ENCODE measurements at regions not wholly inside any gene's neighbourhood (a gene's known extent, or its start where the extent isn't known, plus 50 kb on each side); places are given as distances from the start of the nearest gene placed in this dataset.
"Not testable (repeated sequence)": the region's sequence is repeated elsewhere in the genome, so short reads cannot be mapped to it uniquely, and the experiment has no call there.

GRCh38 chr14:86780461-86780860 lies 1212.5 kb downstream of the GALC start:
- no peak overlapping the region for H3K27ac ChIP-seq (ENCODE audit: low read depth, low read length)
- ChIA-PET POLR2A (no interaction called here), CTCF (no interaction called here)
- no peak for TF ChIP-seq CTCF (IDR thresholded peaks at IDR 0.05; ENCODE audit: low read depth, low read length)
- H3K4me3 ChIP-seq (ENCODE audit: low read depth, low read length) = no peak overlapping the region
- H3K27me3 ChIP-seq (ENCODE audit: control insufficient read depth, insufficient read depth, low read length) = no peaks in the 10 kb centered on the region
- no peaks in the 10 kb centered on the region for H3K9me3 ChIP-seq (ENCODE audit: control insufficient read depth, insufficient read depth, low read length)
- no peak for DNase-seq (ENCODE audit: low read depth, low spot score)

GRCh38 chr14:86779416-86779815 lies 1213.6 kb downstream of the GALC start:
- Histone ChIP-seq H3K27ac (ENCODE audit: low read depth, low read length) (no peak overlapping the region), H3K4me3 (ENCODE audit: low read depth, low read length) (no peak overlapping the region), H3K27me3 (ENCODE audit: control insufficient read depth, insufficient read depth, low read length) (no peaks in the 10 kb centered on the region), H3K9me3 (ENCODE audit: control insufficient read depth, insufficient read depth, low read length) (no peaks in the 10 kb centered on the region)
- TF ChIP-seq CTCF (IDR thresholded peaks at IDR 0.05; ENCODE audit: low read depth, low read length) = no peak
- DNase-seq (ENCODE audit: low read depth, low spot score) = no peak
- CTCF ChIA-PET = no interaction called here
- POLR2A ChIA-PET = no interaction called here

- no peak for TF ChIP-seq CTCF (IDR thresholded peaks at IDR 0.05; ENCODE audit: low read depth, low read length)
- POLR2A ChIA-PET = interaction anchor here (0.7 kb wide), 1 partner anchor 75 kb away, joined by 4 read pairs; no protein-coding TSS in a partner anchor
- Histone ChIP-seq H3K9me3 (ENCODE audit: control insufficient read depth, insufficient read depth, low read length) (no peaks in the 10 kb centered on the region), H3K4me3 (ENCODE audit: low read depth, low read length) (no peak overlapping the region), H3K27me3 (ENCODE audit: control insufficient read depth, insufficient read depth, low read length) (no peaks in the 10 kb centered on the region), H3K27ac (ENCODE audit: low read depth, low read length) (no peak overlapping the region)
- DNase-seq (ENCODE audit: low read depth, low spot score) = peak; percentile 37
- CTCF ChIA-PET = interaction anchor here (1.1 to 1.5 kb wide), 2 partner anchors 125 to 838 kb away, joined by 3 read pairs; no protein-coding TSS in a partner anchor
These were observed 1214.9 kb downstream of the GALC start for GRCh38 chr14:86777963-86778602.

DNA sequence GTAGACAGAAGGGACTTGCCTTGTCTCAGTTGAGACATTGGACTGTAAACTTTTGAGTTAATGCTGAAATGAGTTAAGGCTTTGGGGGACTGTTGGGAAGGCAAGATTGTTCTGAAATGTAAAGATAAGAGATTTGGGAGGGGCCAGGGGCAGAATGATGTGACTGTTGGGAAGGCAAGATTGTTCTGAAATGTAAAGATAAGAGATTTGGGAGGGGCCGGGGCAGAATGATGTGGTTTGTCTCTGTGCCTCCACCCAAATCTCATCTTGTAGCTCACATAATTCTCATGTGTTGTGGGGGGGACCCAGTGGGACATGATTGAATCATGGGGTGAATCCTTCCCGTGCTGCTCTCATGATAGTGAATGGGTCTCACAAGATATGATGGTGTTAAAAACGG lies 1217.1 kb downstream of the GALC start:
- POLR2A ChIA-PET; CTCF ChIA-PET; H3K27me3 ChIP-seq (ENCODE audit: control insufficient read depth, insufficient read depth, low read length); DNase-seq (ENCODE audit: low read depth, low spot score); H3K4me3 ChIP-seq (ENCODE audit: low read depth, low read length); H3K9me3 ChIP-seq (ENCODE audit: control insufficient read depth, insufficient read depth, low read length); H3K27ac ChIP-seq (ENCODE audit: low read depth, low read length): not testable (repeated sequence)

GRCh38 chr14:86774916-86775315 lies 1218.1 kb downstream of the GALC start:
- CTCF ChIA-PET = no interaction called here
- POLR2A ChIA-PET = no interaction called here
- Histone ChIP-seq H3K4me3 (ENCODE audit: low read depth, low read length) (no peak overlapping the region), H3K27ac (ENCODE audit: low read depth, low read length) (no peak overlapping the region), H3K9me3 (ENCODE audit: control insufficient read depth, insufficient read depth, low read length) (no peaks in the 10 kb centered on the region), H3K27me3 (ENCODE audit: control insufficient read depth, insufficient read depth, low read length) (no peaks in the 10 kb centered on the region)
- TF ChIP-seq CTCF (IDR thresholded peaks at IDR 0.05; ENCODE audit: low read depth, low read length) = no peak
- DNase-seq (ENCODE audit: low read depth, low spot score) = no peak

All from AG04450 (cell line).